CD14-positive monocyte (primary cell): ENCODE measurements at regions not wholly inside any gene's neighbourhood (a gene's known extent, or its start where the extent isn't known, plus 50 kb on each side); places are given as distances from the start of the nearest gene placed in this dataset.

Experiments used
- DNase-seq, 3 donors: peaks; one replicate each; pipeline ENCODE4 v3.0.0-alpha.2; 2011 to 2022
- H2AFZ ChIP-seq: 2 replicates; pipeline ENCODE4 v1.6.0; 2012; ENCODE audit warnings: mild to moderate bottlenecking, low read depth, low read length, inconsistent platforms; ENCODE audit not compliant: insufficient read depth, poor library complexity, severe bottlenecking
- H3K27ac ChIP-seq, 2 donors: 1 replicate in 1 of 2; 2 replicates in 1 of 2; pipeline ENCODE4 v1.5.1; 2012 to 2013; ENCODE audit warnings: low read length in 2 of 2, control low read depth in 1 of 2, inconsistent platforms in 1 of 2, low read depth in 1 of 2, mild to moderate bottlenecking in 1 of 2
- H3K27me3 ChIP-seq, 2 donors: one replicate each; pipeline versions ENCODE4 v1.6.0 to v1.6.1; 2011 to 2013; ENCODE audit warnings: low read length in 2 of 2; ENCODE audit not compliant: control insufficient read depth in 2 of 2, insufficient read depth in 2 of 2
- H3K36me3 ChIP-seq, 2 donors: replicated peaks in 1 of 2; 1 replicate in 1 of 2; 2 replicates in 1 of 2; pipeline versions ENCODE4 v1.5.1 to v1.6.1; 2012 to 2013; ENCODE audit warnings: low read length in 2 of 2, control low read depth in 1 of 2, inconsistent platforms in 1 of 2, mild to moderate bottlenecking in 1 of 2; ENCODE audit not compliant: insufficient read depth in 2 of 2, control insufficient read depth in 1 of 2
- H3K4me1 ChIP-seq, 2 donors: 1 replicate in 1 of 2; 2 replicates in 1 of 2; pipeline versions ENCODE4 v1.5.1 to v1.6.1; 2012 to 2013; ENCODE audit warnings: low read length in 2 of 2, control low read depth in 1 of 2, inconsistent platforms in 1 of 2, mild to moderate bottlenecking in 1 of 2, moderate library complexity in 1 of 2; ENCODE audit not compliant: insufficient read depth in 2 of 2, control insufficient read depth in 1 of 2
- H3K4me2 ChIP-seq: replicated peaks from 2 replicates; pipeline ENCODE3; 2012; ENCODE audit warnings: low read length, moderate library complexity, mild to moderate bottlenecking; ENCODE audit not compliant: poor library complexity, severe bottlenecking; ENCODE audit errors: extremely low read depth
- H3K4me3 ChIP-seq, 3 experiments: fragments of 200-600 bp in 1 of 3; sonication (generic) in 1 of 3; replicated peaks in 1 of 3; 1 replicate in 2 of 3; 2 replicates in 1 of 3; pipeline ENCODE4 v1.5.1; 2011 to 2013; ENCODE audit warnings: low read length in 3 of 3, mild to moderate bottlenecking in 3 of 3, control low read depth in 2 of 3, low read depth in 2 of 3, inconsistent platforms in 1 of 3, moderate library complexity in 1 of 3
- H3K79me2 ChIP-seq: 2 replicates; pipeline ENCODE4 v1.6.0; 2012; ENCODE audit warnings: mild to moderate bottlenecking, control low read depth, inconsistent platforms, low read length, moderate library complexity; ENCODE audit not compliant: insufficient read depth
- H3K9ac ChIP-seq: 2 replicates; pipeline ENCODE4 v1.6.0; 2017; ENCODE audit warnings: low read length, mild to moderate bottlenecking; ENCODE audit not compliant: insufficient read depth, poor library complexity, severe bottlenecking
- H3K9me3 ChIP-seq, 2 donors: replicated peaks in 1 of 2; 1 replicate in 1 of 2; 2 replicates in 1 of 2; pipeline versions ENCODE4 v1.5.1 to v1.6.1; 2012 to 2013; ENCODE audit warnings: low read length in 2 of 2, control low read depth in 1 of 2; ENCODE audit not compliant: control insufficient read depth in 1 of 2, insufficient read depth in 1 of 2
- H4K20me1 ChIP-seq: 2 replicates; pipeline ENCODE4 v1.6.0; 2012; ENCODE audit warnings: mild to moderate bottlenecking, low read length, control low read depth, moderate library complexity; ENCODE audit not compliant: insufficient read depth
- H3K27ac Mint-ChIP-seq, 7 donors: one replicate each; pipeline ENCODE4 v1.8.0; 2020; ENCODE audit warnings: mild to moderate bottlenecking in 7 of 7, mixed read lengths in 7 of 7, moderate library complexity in 6 of 7, inconsistent platforms in 2 of 7
- H3K27me3 Mint-ChIP-seq, 3 donors: one replicate each; pipeline ENCODE4 v1.8.0; 2021 to 2022; ENCODE audit warnings: low read depth in 3 of 3, mild to moderate bottlenecking in 3 of 3, mixed read lengths in 3 of 3, moderate library complexity in 3 of 3, inconsistent platforms in 1 of 3
- H3K36me3 Mint-ChIP-seq, 2 donors: one replicate each; pipeline ENCODE4 v1.8.0; 2020; ENCODE audit warnings: mixed read lengths in 2 of 2, inconsistent platforms in 1 of 2, mild to moderate bottlenecking in 1 of 2
- H3K4me1 Mint-ChIP-seq: one replicate; pipeline ENCODE4 v1.8.0; 2020; ENCODE audit warnings: mild to moderate bottlenecking, mixed read lengths
- H3K4me3 Mint-ChIP-seq, 2 donors: one replicate each; pipeline ENCODE4 v1.8.0; 2020; ENCODE audit warnings: mild to moderate bottlenecking in 2 of 2, mixed read lengths in 2 of 2, moderate library complexity in 1 of 2
- H3K9me3 Mint-ChIP-seq, 7 donors: one replicate each; pipeline ENCODE4 v1.8.0; 2020 to 2022; ENCODE audit warnings: mixed read lengths in 7 of 7, mild to moderate bottlenecking in 6 of 7, moderate library complexity in 6 of 7, inconsistent platforms in 2 of 7
- WGBS: methylation state at CpG from one replicate; pipeline ENCODE4 v1.1.5; 2013; ENCODE audit warnings: missing lambda C conversion rate; ENCODE audit not compliant: insufficient coverage; 5-methylcytosine and 5-hydroxymethylcytosine counted together
- intact Hi-C, 2 donors: fragments of 100-400 bp; cut with micrococcal nuclease; formaldehyde crosslinking; loops; one replicate each; pipeline versions ENCODE4 v1.15.0 to v1.15.1; 2023
- TF ChIP-seq, protein P1 (sequence below): fragments of 200-600 bp; IDR thresholded peaks from one replicate; pipeline ENCODE4 v1.8.0; 2022; ENCODE audit warnings: antibody characterized with exemption, mild to moderate bottlenecking

DNA sequence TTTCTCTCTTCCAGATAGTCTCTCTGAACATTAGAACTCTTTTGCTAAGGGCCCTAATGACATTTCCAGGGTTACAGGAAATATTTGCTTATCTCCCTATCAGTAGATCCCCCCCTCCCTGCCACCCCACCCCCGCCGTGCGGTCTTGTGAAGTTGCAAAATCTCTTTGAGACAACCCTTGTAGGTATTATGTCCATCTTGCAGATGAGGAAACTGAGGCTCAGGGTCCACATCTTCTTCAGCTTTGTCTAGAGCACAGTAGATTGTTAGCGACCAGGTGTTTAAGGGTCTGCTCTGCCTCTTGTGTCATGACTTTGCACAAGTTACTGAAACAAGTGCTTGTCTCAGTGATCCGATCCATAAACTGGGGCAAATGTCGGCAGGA is 65.8 kb upstream of the GATA6 start:
- TF ChIP-seq, protein P1, sequence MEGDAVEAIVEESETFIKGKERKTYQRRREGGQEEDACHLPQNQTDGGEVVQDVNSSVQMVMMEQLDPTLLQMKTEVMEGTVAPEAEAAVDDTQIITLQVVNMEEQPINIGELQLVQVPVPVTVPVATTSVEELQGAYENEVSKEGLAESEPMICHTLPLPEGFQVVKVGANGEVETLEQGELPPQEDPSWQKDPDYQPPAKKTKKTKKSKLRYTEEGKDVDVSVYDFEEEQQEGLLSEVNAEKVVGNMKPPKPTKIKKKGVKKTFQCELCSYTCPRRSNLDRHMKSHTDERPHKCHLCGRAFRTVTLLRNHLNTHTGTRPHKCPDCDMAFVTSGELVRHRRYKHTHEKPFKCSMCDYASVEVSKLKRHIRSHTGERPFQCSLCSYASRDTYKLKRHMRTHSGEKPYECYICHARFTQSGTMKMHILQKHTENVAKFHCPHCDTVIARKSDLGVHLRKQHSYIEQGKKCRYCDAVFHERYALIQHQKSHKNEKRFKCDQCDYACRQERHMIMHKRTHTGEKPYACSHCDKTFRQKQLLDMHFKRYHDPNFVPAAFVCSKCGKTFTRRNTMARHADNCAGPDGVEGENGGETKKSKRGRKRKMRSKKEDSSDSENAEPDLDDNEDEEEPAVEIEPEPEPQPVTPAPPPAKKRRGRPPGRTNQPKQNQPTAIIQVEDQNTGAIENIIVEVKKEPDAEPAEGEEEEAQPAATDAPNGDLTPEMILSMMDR: no peak
- Histone ChIP-seq H3K27me3 (no peaks in the 10 kb centered on the region), H2AFZ (no peak overlapping the region), H3K79me2 (no peaks in the 10 kb centered on the region), H3K4me3 (no peak overlapping the region), H3K9ac (no peak overlapping the region), H3K4me1 (no peaks in the 10 kb centered on the region), H3K36me3 (no peaks in the 10 kb centered on the region), H3K9me3 (no peaks in the 10 kb centered on the region), H3K4me2 (no peak overlapping the region), H3K27ac (no peak overlapping the region), H4K20me1 (no peaks in the 10 kb centered on the region)
- H3K36me3 Mint-ChIP-seq: no peaks in the 10 kb centered on the region
- WGBS: 67% methylated on average over 4 of the region's 6 CpGs
- peaks cover 5% of the 10 kb centered on the region for H3K4me1 Mint-ChIP-seq
- H3K4me3 Mint-ChIP-seq: no peak overlapping the region
- no peak overlapping the region for H3K27ac Mint-ChIP-seq
- DNase-seq: no peak
- H3K9me3 Mint-ChIP-seq: peaks cover 0 to 2% (median 0%) of the 10 kb centered on the region in 7 donors
- intact Hi-C loops: no loop called here
- peaks cover 0 to 5% (median 3%) of the 10 kb centered on the region in 3 donors for H3K27me3 Mint-ChIP-seq

DNA sequence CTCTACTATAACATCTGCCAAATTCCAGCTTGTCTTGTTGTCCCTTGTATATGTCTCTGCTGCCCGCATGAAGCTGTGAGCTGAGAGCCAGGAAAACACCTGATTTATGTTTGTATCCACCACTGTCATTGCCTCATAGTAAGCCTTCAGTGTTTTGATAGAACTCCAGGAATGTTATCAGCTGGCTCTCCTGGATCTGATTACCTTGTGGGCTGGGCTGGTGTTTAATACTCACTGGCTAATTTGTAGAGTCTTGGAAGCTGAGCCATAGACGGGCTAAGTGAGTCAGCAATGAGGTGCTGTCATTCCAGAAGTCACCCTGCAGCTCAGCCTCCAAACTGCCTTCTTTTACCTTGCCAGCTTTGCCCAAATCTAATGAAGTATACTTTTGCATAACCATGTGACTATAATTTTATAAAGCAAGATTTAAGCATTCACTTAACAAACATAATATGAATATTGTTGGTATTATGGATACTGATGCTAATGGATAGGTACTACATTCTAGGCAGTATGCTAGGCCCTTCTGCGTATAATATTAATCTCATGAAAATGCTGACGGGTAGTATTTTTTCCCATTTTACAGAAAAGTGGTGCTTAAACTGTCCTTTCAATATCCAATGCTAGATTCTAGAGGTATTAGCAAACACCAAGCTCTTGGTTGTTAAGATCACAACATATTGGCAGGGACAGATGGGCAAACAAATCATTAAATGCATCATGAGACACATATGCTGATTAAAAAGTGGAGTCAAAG is 62.7 kb upstream of the GATA6 start:
- H3K4me1 ChIP-seq: no peaks in the 10 kb centered on the region
- H3K4me2 ChIP-seq: no peak overlapping the region
- Mint-ChIP-seq H3K27me3 (peaks cover 1 to 3% (median 2%) of the 10 kb centered on the region in 3 donors), H3K4me3 (no peak overlapping the region), H3K36me3 (no peaks in the 10 kb centered on the region), H3K4me1 (peaks cover 5% of the 10 kb centered on the region), H3K9me3 (peaks cover 0 to 4% (median 0%) of the 10 kb centered on the region in 7 donors), H3K27ac (no peak overlapping the region)
- no peak overlapping the region for H3K9ac ChIP-seq
- no CpG with 5 or more reads among the region's 4 CpGs for WGBS
- H4K20me1 ChIP-seq: no peaks in the 10 kb centered on the region
- TF ChIP-seq, protein P1: no peak
- no peaks in the 10 kb centered on the region for H3K27me3 ChIP-seq
- H3K79me2 ChIP-seq: no peaks in the 10 kb centered on the region
- no peak for DNase-seq
- no peaks in the 10 kb centered on the region for H3K36me3 ChIP-seq
- H3K9me3 ChIP-seq: no peaks in the 10 kb centered on the region
- H2AFZ ChIP-seq: no peak overlapping the region
- intact Hi-C loops: no loop called here
- no peak overlapping the region for H3K4me3 ChIP-seq
- no peak overlapping the region for H3K27ac ChIP-seq
